Loucy (cell line): ENCODE measurements at regions not wholly inside any gene's neighbourhood (a gene's known extent, or its start where the extent isn't known, plus 50 kb on each side); places are given as distances from the start of the nearest gene placed in this dataset.

ENCODE experiments used
- H2AFZ ChIP-seq: fragments of 200-600 bp; sonication (generic); 2 replicates; pipeline ENCODE4 v1.6.0; 2016; ENCODE audit warnings: antibody characterized with exemption, mild to moderate bottlenecking, low read length, moderate library complexity
- H3F3A ChIP-seq: fragments of 200-600 bp; 2 replicates; pipeline ENCODE4 v1.6.0; 2016; ENCODE audit warnings: antibody characterized with exemption, low read depth, mild to moderate bottlenecking
- H3K27me3 ChIP-seq: fragments of 200-600 bp; sonication (generic); 2 replicates; pipeline ENCODE4 v1.6.1; 2014; ENCODE audit warnings: low read length, mild to moderate bottlenecking; ENCODE audit not compliant: insufficient read depth, poor library complexity, severe bottlenecking
- H3K36me3 ChIP-seq: fragments of 200-600 bp; sonication (generic); 2 replicates; pipeline ENCODE4 v1.6.1; 2016; ENCODE audit warnings: low read length; ENCODE audit not compliant: insufficient read depth
- H3K4me1 ChIP-seq: fragments of 200-600 bp; sonication (generic); 2 replicates; pipeline ENCODE4 v1.5.1; 2014; ENCODE audit warnings: low read length, mild to moderate bottlenecking; ENCODE audit not compliant: insufficient read depth, poor library complexity, severe bottlenecking
- H3K4me2 ChIP-seq: fragments of 200-600 bp; sonication (generic); 2 replicates; pipeline ENCODE4 v1.6.0; 2014; ENCODE audit warnings: antibody characterized with exemption, low read length, low read depth, mild to moderate bottlenecking; ENCODE audit not compliant: poor library complexity, severe bottlenecking
- H3K4me3 ChIP-seq: fragments of 200-600 bp; sonication (generic); 2 replicates; pipeline ENCODE4 v1.5.1; 2014; ENCODE audit warnings: low read length, mild to moderate bottlenecking, mixed read lengths; ENCODE audit not compliant: poor library complexity, severe bottlenecking
- H3K79me2 ChIP-seq: fragments of 200-600 bp; sonication (generic); 2 replicates; pipeline ENCODE4 v1.6.1; 2014; ENCODE audit warnings: low read length; ENCODE audit not compliant: insufficient read depth
- H3K9ac ChIP-seq: fragments of 200-600 bp; sonication (generic); 2 replicates; pipeline ENCODE4 v1.6.0; 2014; ENCODE audit warnings: mild to moderate bottlenecking, low read depth, low read length, moderate library complexity; ENCODE audit not compliant: poor library complexity, severe bottlenecking
- H3K9me2 ChIP-seq: fragments of 200-600 bp; sonication (generic); replicated peaks from 2 replicates; pipeline ENCODE4 v1.6.1; 2016; ENCODE audit warnings: low read depth, low read length, mixed read lengths
- H3K9me3 ChIP-seq: fragments of 200-600 bp; sonication (generic); 2 replicates; pipeline ENCODE4 v1.6.1; 2014; ENCODE audit warnings: mild to moderate bottlenecking, antibody characterized with exemption, low read length, low read depth; ENCODE audit not compliant: insufficient read depth
- H4K20me1 ChIP-seq: fragments of 200-600 bp; sonication (generic); 2 replicates; pipeline ENCODE4 v1.6.0; 2014; ENCODE audit warnings: antibody characterized with exemption, low read length, mild to moderate bottlenecking; ENCODE audit not compliant: insufficient read depth, poor library complexity, severe bottlenecking
- EZH2phosphoT487 ChIP-seq: fragments of 200-600 bp; IDR thresholded peaks from 2 replicates; pipeline ENCODE4 v1.6.1; 2018; ENCODE audit warnings: antibody characterized with exemption, mild to moderate bottlenecking, moderate library complexity, borderline replicate concordance
- TF ChIP-seq, protein P1 (sequence below): fragments of 200-600 bp; sonication (generic); conservative IDR thresholded peaks from 2 replicates; pipeline ENCODE4 v1.5.1; 2014; ENCODE audit warnings: mild to moderate bottlenecking, antibody characterized with exemption, low read length

DNA sequence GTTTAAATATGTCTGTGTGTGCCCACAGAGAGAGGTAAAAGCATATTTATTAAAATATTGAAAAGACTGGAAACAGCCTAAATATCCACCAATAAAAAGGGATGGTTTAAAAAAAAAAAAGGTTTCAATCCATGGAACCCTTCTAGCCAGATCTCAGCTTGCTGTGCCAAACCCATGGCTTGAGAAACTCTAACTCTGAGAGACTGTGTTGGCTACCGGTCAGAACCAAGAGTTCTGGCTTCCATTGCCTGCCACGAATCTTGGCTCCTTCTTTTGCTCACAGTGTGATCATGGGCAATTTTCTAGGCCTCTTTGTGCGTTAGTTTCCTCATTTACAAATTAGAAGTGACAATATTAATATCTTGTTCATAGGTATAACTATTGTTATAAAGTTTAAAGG, 201.3 kb upstream of the IRX3 start:
- no peak for TF ChIP-seq EZH2phosphoT487
- TF ChIP-seq, protein P1, sequence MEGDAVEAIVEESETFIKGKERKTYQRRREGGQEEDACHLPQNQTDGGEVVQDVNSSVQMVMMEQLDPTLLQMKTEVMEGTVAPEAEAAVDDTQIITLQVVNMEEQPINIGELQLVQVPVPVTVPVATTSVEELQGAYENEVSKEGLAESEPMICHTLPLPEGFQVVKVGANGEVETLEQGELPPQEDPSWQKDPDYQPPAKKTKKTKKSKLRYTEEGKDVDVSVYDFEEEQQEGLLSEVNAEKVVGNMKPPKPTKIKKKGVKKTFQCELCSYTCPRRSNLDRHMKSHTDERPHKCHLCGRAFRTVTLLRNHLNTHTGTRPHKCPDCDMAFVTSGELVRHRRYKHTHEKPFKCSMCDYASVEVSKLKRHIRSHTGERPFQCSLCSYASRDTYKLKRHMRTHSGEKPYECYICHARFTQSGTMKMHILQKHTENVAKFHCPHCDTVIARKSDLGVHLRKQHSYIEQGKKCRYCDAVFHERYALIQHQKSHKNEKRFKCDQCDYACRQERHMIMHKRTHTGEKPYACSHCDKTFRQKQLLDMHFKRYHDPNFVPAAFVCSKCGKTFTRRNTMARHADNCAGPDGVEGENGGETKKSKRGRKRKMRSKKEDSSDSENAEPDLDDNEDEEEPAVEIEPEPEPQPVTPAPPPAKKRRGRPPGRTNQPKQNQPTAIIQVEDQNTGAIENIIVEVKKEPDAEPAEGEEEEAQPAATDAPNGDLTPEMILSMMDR: no peak
- Histone ChIP-seq H3K9me2 (no peaks in the 10 kb centered on the region), H3K4me1 (no peaks in the 10 kb centered on the region)

DNA sequence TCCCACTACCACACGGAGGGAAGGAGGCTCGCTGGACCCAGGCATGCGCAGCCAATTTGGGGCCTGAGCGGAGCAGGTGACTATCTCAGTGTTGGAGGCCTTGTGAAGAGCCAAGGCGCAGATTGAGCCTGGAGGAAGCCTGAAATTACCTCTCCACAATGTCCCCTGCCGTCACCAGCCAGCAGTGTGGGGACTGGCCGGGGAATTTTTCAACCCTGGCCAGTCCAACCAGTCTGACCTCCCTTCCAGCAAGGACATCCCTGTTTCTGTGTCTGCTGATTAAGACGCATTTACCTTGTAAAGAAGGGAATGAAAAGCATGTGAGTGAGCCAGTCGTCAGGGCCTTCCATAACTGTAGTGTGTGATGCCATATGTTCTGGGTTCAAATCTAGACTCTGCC, 198.1 kb upstream of the IRX3 start:
- H3K9me2 ChIP-seq: no peaks in the 10 kb centered on the region
- H2AFZ ChIP-seq: no peak overlapping the region
- H3K4me2 ChIP-seq: no peak overlapping the region
- H4K20me1 ChIP-seq: no peaks in the 10 kb centered on the region
- H3K27me3 ChIP-seq: no peaks in the 10 kb centered on the region
- TF ChIP-seq EZH2phosphoT487: no peak
- TF ChIP-seq, protein P1: no peak
- no peaks in the 10 kb centered on the region for H3K79me2 ChIP-seq
- no peaks in the 10 kb centered on the region for H3K4me1 ChIP-seq
- H3K9me3 ChIP-seq: no peaks in the 10 kb centered on the region
- H3K4me3 ChIP-seq: no peak overlapping the region
- H3F3A ChIP-seq: no peaks in the 10 kb centered on the region
- H3K9ac ChIP-seq: no peak overlapping the region
- no peaks in the 10 kb centered on the region for H3K36me3 ChIP-seq

More for the DNA sequence above, 201.3 kb upstream of the IRX3 start:
- Histone ChIP-seq H3K9me3 (no peaks in the 10 kb centered on the region), H3K4me2 (no peak overlapping the region), H4K20me1 (no peaks in the 10 kb centered on the region), H3K9ac (no peak overlapping the region), H2AFZ (no peak overlapping the region), H3K79me2 (no peaks in the 10 kb centered on the region), H3K36me3 (no peaks in the 10 kb centered on the region), H3K27me3 (no peaks in the 10 kb centered on the region), H3F3A (no peaks in the 10 kb centered on the region), H3K4me3 (no peak overlapping the region)

DNA sequence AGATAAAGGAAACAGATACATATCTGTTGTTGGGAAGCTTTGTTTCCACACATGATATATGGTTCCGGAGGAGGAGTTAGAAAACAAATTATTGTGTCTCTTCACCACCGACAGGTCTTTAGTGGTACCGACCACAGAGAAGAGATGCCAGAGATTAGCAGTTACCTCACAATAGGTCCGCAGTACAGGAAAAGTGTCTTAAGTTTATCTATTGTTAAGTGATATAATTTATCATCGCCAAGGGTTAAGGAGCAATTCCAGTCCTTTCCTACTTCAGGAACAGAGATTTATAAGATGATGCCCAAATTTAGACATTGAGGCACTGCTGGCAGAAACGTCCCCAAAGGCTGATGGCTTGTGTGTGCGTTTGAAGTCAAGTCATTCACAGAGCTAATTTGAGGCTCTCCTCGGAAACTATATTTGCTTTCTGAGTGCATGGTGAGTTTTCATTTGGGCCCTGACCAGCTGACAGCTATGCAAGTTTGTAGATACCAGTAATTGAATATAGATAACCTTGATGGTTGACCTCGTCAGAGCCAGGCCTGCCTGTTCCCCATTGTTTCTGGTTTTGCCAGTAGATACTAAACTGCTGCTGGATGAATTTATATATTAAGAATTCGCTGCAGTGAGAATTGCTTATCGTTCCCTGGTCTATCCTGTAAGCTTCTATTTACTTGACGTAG, 196.4 kb upstream of the IRX3 start:
- Histone ChIP-seq H2AFZ (no peak overlapping the region), H3K27me3 (no peaks in the 10 kb centered on the region), H3K4me1 (no peaks in the 10 kb centered on the region), H3K36me3 (no peaks in the 10 kb centered on the region), H4K20me1 (no peaks in the 10 kb centered on the region), H3K9me3 (no peaks in the 10 kb centered on the region), H3F3A (no peaks in the 10 kb centered on the region), H3K4me3 (no peak overlapping the region), H3K79me2 (no peaks in the 10 kb centered on the region), H3K9me2 (no peaks in the 10 kb centered on the region), H3K9ac (no peak overlapping the region), H3K4me2 (no peak overlapping the region)
- TF ChIP-seq, protein P1: no peak
- no peak for TF ChIP-seq EZH2phosphoT487
